GM23248 (cell line): ENCODE measurements at regions not wholly inside any gene's neighbourhood (a gene's known extent, or its start where the extent isn't known, plus 50 kb on each side); places are given as distances from the start of the nearest gene placed in this dataset.

ENCODE experiments used
- EZH2 ChIP-seq: fragments of 200-600 bp; sonication (generic); IDR thresholded peaks from 2 replicates; pipeline ENCODE4 v1.6.1; 2018; ENCODE audit warnings: antibody characterized with exemption, mild to moderate bottlenecking; ENCODE audit not compliant: insufficient read depth, poor library complexity, severe bottlenecking
- EZH2phosphoT487 ChIP-seq: fragments of 200-600 bp; sonication (generic); IDR thresholded peaks from 2 replicates; pipeline ENCODE4 v1.6.1; 2018; ENCODE audit warnings: antibody characterized with exemption, moderate library complexity, mild to moderate bottlenecking, low read depth; ENCODE audit not compliant: insufficient read depth

DNA sequence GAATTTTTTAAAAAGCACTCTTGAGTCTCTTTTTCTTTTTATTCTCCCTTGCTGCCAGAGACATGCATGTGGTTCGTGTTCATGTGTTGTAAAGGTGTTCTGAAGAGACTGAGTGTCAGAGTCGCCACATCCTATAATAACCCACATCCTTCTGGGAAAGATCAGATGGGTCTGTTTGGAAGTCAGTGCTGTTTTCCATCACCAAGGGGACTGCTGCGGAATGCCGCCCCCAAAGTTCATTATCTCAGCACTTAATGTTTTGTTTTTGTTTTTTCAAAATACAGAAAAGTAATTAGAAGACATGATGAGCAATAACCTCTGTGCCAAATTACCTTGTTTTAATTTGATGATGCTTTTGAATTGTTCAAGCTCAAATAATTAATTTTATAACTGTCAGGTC lies 56.9 kb upstream of the EIF3M start:
- TF ChIP-seq EZH2phosphoT487 = no peak
- TF ChIP-seq EZH2 = no peak
